ENCODE measurements at regions not wholly inside any gene's neighbourhood (a gene's known extent, or its start where the extent isn't known, plus 50 kb on each side); places are given as distances from the start of the nearest gene placed in this dataset. TPM values are rescaled to one million over a fixed set of nuclear protein-coding genes. Genes with fewer than 3 reads are reported as not detected.

- Histone ChIP-seq H3K9ac (ENCODE audit: low read depth, low read length) (no peak overlapping the region), H3K4me3 (ENCODE audit: low read length) (no peak overlapping the region), H3K36me3 (ENCODE audit: insufficient read depth, low read length) (no peaks in the 10 kb centered on the region), H3K4me1 (ENCODE audit: control insufficient read depth, insufficient read depth, low read length) (no peaks in the 10 kb centered on the region), H3K27me3 (ENCODE audit: control insufficient read depth, insufficient read depth, low read length) (no peaks in the 10 kb centered on the region), H3K4me2 (ENCODE audit: low read length) (no peak overlapping the region), H3K9me3 (replicated peaks; ENCODE audit: low read length) (no peaks in the 10 kb centered on the region)
These were observed 86.2 kb upstream of the FIGN start for GRCh38 chr2:163822033-163822432.

GRCh38 chr2:163812926-163813520 is 77.2 kb upstream of the FIGN start:
- H3K4me3 ChIP-seq (ENCODE audit: low read length), result no peak overlapping the region
- no peaks in the 10 kb centered on the region for H3K36me3 ChIP-seq (ENCODE audit: insufficient read depth, low read length)
- H3K27me3 ChIP-seq (ENCODE audit: control insufficient read depth, insufficient read depth, low read length), result no peaks in the 10 kb centered on the region
- H3K4me2 ChIP-seq (ENCODE audit: low read length), result no peak overlapping the region
- no peak overlapping the region for H3K9ac ChIP-seq (ENCODE audit: low read depth, low read length)
- no peaks in the 10 kb centered on the region for H3K9me3 ChIP-seq (replicated peaks; ENCODE audit: low read length)
- H3K4me1 ChIP-seq (ENCODE audit: control insufficient read depth, insufficient read depth, low read length), result no peaks in the 10 kb centered on the region

GRCh38 chr2:163808406-163808805 is 72.6 kb upstream of the FIGN start:
- H3K4me2 ChIP-seq (ENCODE audit: low read length), result no peak overlapping the region
- no peak overlapping the region for H3K9ac ChIP-seq (ENCODE audit: low read depth, low read length)
- no peaks in the 10 kb centered on the region for H3K4me1 ChIP-seq (ENCODE audit: control insufficient read depth, insufficient read depth, low read length)
- no peaks in the 10 kb centered on the region for H3K9me3 ChIP-seq (replicated peaks; ENCODE audit: low read length)
- no peaks in the 10 kb centered on the region for H3K36me3 ChIP-seq (ENCODE audit: insufficient read depth, low read length)
- no peak overlapping the region for H3K4me3 ChIP-seq (ENCODE audit: low read length)
- H3K27me3 ChIP-seq (ENCODE audit: control insufficient read depth, insufficient read depth, low read length), result no peaks in the 10 kb centered on the region

GRCh38 chr2:163802284-163802683 is 66.5 kb upstream of the FIGN start:
- Histone ChIP-seq H3K36me3 (ENCODE audit: insufficient read depth, low read length) (no peaks in the 10 kb centered on the region), H3K9me3 (replicated peaks; ENCODE audit: low read length) (no peaks in the 10 kb centered on the region), H3K4me3 (ENCODE audit: low read length) (no peak overlapping the region), H3K4me1 (ENCODE audit: control insufficient read depth, insufficient read depth, low read length) (peaks cover 19% of the 10 kb centered on the region), H3K27me3 (ENCODE audit: control insufficient read depth, insufficient read depth, low read length) (no peaks in the 10 kb centered on the region), H3K4me2 (ENCODE audit: low read length) (no peak overlapping the region), H3K9ac (ENCODE audit: low read depth, low read length) (no peak overlapping the region)

- Histone ChIP-seq H3K27me3 (ENCODE audit: control insufficient read depth, insufficient read depth, low read length) (no peaks in the 10 kb centered on the region), H3K4me2 (ENCODE audit: low read length) (no peak overlapping the region), H3K36me3 (ENCODE audit: insufficient read depth, low read length) (no peaks in the 10 kb centered on the region), H3K4me1 (ENCODE audit: control insufficient read depth, insufficient read depth, low read length) (peaks cover 19% of the 10 kb centered on the region), H3K4me3 (ENCODE audit: low read length) (no peak overlapping the region), H3K9me3 (replicated peaks; ENCODE audit: low read length) (no peaks in the 10 kb centered on the region), H3K9ac (ENCODE audit: low read depth, low read length) (no peak overlapping the region)
These were observed 65.7 kb upstream of the FIGN start for GRCh38 chr2:163801486-163801885.

- Histone ChIP-seq H3K4me1 (ENCODE audit: control insufficient read depth, insufficient read depth, low read length) (peaks cover 19% of the 10 kb centered on the region), H3K4me2 (ENCODE audit: low read length) (peak overlapping the region; percentile 56), H3K27me3 (ENCODE audit: control insufficient read depth, insufficient read depth, low read length) (no peaks in the 10 kb centered on the region), H3K36me3 (ENCODE audit: insufficient read depth, low read length) (no peaks in the 10 kb centered on the region), H3K4me3 (ENCODE audit: low read length) (peak overlapping the region; percentile 9), H3K9ac (ENCODE audit: low read depth, low read length) (no peak overlapping the region), H3K9me3 (replicated peaks; ENCODE audit: low read length) (no peaks in the 10 kb centered on the region)
These were observed 65.2 kb upstream of the FIGN start for GRCh38 chr2:163800951-163801381.

- Histone ChIP-seq H3K9me3 (replicated peaks; ENCODE audit: low read length) (no peaks in the 10 kb centered on the region), H3K27me3 (ENCODE audit: control insufficient read depth, insufficient read depth, low read length) (no peaks in the 10 kb centered on the region), H3K4me1 (ENCODE audit: control insufficient read depth, insufficient read depth, low read length) (peaks cover 19% of the 10 kb centered on the region), H3K9ac (ENCODE audit: low read depth, low read length) (no peak overlapping the region), H3K4me3 (ENCODE audit: low read length) (no peak overlapping the region), H3K4me2 (ENCODE audit: low read length) (no peak overlapping the region), H3K36me3 (ENCODE audit: insufficient read depth, low read length) (no peaks in the 10 kb centered on the region)
These were observed 64.0 kb upstream of the FIGN start for GRCh38 chr2:163799807-163800206.

GRCh38 chr2:163794635-163795034 is 58.8 kb upstream of the FIGN start:
- Histone ChIP-seq H3K36me3 (ENCODE audit: insufficient read depth, low read length) (no peaks in the 10 kb centered on the region), H3K9me3 (replicated peaks; ENCODE audit: low read length) (no peaks in the 10 kb centered on the region), H3K4me3 (ENCODE audit: low read length) (no peak overlapping the region), H3K27me3 (ENCODE audit: control insufficient read depth, insufficient read depth, low read length) (no peaks in the 10 kb centered on the region), H3K4me2 (ENCODE audit: low read length) (no peak overlapping the region), H3K9ac (ENCODE audit: low read depth, low read length) (no peak overlapping the region), H3K4me1 (ENCODE audit: control insufficient read depth, insufficient read depth, low read length) (no peaks in the 10 kb centered on the region)

Small RNAs in the stretch of these regions (small RNA-seq; reads per million reads assigned to genes)
- not detected for gene CYP2C56P
